Fibroblast of skin of scalp (primary cell): ENCODE measurements at regions not wholly inside any gene's neighbourhood (a gene's known extent, or its start where the extent isn't known, plus 50 kb on each side); places are given as distances from the start of the nearest gene placed in this dataset.
"Not testable (repeated sequence)": the region's sequence is repeated elsewhere in the genome, so short reads cannot be mapped to it uniquely, and the experiment has no call there.

ENCODE experiments used
- DNase-seq: peaks from one replicate; pipeline ENCODE4 v3.0.0-alpha.2; 2013

- not testable (repeated sequence) for DNase-seq
Observed at GRCh38 chrY:3974362-3974761, 395.5 kb downstream of the TGIF2LY start.

- DNase-seq: not testable (repeated sequence)
Observed at GRCh38 chrY:3974983-3975382, 396.1 kb downstream of the TGIF2LY start.

GRCh38 chrY:3980812-3981211 lies 401.9 kb downstream of the TGIF2LY start:
- peak; percentile 0 for DNase-seq

- not testable (repeated sequence) for DNase-seq
Observed at GRCh38 chrY:3981817-3982216, 402.9 kb downstream of the TGIF2LY start.
